ENCODE measurements at regions not wholly inside any gene's neighbourhood (a gene's known extent, or its start where the extent isn't known, plus 50 kb on each side); places are given as distances from the start of the nearest gene placed in this dataset.

GRCh38 chr15:47283246-47283645, 434.1 kb upstream of the SEMA6D start:
- TF ChIP-seq POLR2A (IDR thresholded peaks at IDR 0.05) (no peak), EP300 (IDR thresholded peaks at IDR 0.05) (no peak)
- TF ChIP-seq, protein P1, sequence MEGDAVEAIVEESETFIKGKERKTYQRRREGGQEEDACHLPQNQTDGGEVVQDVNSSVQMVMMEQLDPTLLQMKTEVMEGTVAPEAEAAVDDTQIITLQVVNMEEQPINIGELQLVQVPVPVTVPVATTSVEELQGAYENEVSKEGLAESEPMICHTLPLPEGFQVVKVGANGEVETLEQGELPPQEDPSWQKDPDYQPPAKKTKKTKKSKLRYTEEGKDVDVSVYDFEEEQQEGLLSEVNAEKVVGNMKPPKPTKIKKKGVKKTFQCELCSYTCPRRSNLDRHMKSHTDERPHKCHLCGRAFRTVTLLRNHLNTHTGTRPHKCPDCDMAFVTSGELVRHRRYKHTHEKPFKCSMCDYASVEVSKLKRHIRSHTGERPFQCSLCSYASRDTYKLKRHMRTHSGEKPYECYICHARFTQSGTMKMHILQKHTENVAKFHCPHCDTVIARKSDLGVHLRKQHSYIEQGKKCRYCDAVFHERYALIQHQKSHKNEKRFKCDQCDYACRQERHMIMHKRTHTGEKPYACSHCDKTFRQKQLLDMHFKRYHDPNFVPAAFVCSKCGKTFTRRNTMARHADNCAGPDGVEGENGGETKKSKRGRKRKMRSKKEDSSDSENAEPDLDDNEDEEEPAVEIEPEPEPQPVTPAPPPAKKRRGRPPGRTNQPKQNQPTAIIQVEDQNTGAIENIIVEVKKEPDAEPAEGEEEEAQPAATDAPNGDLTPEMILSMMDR (IDR thresholded peaks at IDR 0.05) = no peak
